ENCODE measurements at regions not wholly inside any gene's neighbourhood (a gene's known extent, or its start where the extent isn't known, plus 50 kb on each side); places are given as distances from the start of the nearest gene placed in this dataset.

DNA sequence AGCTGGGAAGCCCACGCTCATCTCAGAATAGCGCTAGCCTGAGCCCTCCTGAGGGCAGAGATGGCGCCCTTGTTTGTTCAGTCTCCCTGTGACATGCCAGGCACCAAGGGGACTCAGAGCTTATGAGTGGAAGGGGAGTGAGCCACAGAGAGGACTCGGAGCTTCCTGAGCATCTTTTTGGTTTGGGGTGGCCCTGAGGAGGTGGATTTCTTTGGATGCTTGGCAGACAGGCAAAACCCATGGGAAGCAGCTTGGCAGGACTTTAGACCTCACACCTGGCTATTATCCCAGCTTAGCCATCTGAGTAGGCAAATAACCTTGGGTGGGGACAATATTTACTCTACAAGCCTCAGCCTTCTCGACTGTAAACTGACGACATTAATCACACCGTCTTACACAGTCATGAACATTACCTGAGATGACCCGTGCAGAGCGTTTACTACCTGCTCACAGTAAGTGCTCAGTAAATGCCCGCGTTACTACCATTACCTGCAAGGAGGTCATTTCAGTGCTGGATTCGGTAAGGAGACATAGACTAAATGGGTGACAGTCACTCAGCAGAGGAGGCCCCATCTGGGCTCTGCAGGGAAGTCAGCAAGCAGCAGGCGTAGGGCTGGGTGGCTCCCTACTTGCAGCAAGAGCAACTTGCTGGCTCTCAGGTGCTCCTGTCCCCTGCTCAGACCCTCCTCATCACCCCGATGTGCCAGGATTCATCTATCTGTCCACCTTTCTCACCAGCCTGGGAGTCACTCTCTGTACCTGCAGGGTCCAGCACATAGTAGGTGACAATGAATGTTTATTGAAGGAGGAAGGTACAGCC is 54.9 kb downstream of the KLHDC7A start:
- peak in 1 of 2 donors; percentile 53 for DNase-seq (ENCODE audit: low spot score in 2 of 2)
- no peak for TF ChIP-seq POLR2A (IDR thresholded peaks at IDR 0.05)
- TF ChIP-seq, protein P1, sequence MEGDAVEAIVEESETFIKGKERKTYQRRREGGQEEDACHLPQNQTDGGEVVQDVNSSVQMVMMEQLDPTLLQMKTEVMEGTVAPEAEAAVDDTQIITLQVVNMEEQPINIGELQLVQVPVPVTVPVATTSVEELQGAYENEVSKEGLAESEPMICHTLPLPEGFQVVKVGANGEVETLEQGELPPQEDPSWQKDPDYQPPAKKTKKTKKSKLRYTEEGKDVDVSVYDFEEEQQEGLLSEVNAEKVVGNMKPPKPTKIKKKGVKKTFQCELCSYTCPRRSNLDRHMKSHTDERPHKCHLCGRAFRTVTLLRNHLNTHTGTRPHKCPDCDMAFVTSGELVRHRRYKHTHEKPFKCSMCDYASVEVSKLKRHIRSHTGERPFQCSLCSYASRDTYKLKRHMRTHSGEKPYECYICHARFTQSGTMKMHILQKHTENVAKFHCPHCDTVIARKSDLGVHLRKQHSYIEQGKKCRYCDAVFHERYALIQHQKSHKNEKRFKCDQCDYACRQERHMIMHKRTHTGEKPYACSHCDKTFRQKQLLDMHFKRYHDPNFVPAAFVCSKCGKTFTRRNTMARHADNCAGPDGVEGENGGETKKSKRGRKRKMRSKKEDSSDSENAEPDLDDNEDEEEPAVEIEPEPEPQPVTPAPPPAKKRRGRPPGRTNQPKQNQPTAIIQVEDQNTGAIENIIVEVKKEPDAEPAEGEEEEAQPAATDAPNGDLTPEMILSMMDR (IDR thresholded peaks at IDR 0.05) = no peak
- 75 to 76% methylated on average over 14 of the region's 14 CpGs for WGBS, 2 donors
- intact Hi-C loops (cut with DNase I; ENCODE audit: low total_unique reads) = no loop called here
- H3K4me3 ChIP-seq (ENCODE audit: low read depth, poor library complexity, severe bottlenecking) = no peak overlapping the region

DNA sequence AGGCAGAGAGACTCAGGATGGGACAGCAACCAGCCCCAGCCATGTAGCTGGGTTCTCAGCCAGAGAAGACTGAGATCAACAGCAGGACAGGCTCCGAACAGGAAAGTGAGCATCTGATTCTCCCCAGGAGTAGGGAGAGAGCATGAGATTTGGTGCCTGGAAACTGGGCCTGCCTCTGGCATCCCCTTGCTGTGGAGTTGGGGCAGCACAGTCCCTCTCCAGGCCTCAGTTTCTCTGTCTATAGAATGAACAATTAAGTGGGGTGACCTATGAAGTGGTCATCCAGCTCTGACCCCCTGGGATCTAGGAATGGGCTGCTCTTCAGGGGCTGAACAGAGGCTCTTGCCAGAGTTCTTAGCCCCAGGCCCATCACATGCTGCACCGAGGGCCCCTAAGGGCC is 55.6 kb downstream of the KLHDC7A start:
- TF ChIP-seq, protein P1 (IDR thresholded peaks at IDR 0.05) = no peak
- no peak for TF ChIP-seq POLR2A (IDR thresholded peaks at IDR 0.05)
- intact Hi-C loops (cut with DNase I; ENCODE audit: low total_unique reads) = no loop called here
- no peak overlapping the region for H3K4me3 ChIP-seq (ENCODE audit: low read depth, poor library complexity, severe bottlenecking)
- 81 to 83% methylated on average over 2 of the region's 2 CpGs for WGBS, 2 donors
- DNase-seq (ENCODE audit: low spot score in 2 of 2) = peak in 1 of 2 donors; percentile 40

DNA sequence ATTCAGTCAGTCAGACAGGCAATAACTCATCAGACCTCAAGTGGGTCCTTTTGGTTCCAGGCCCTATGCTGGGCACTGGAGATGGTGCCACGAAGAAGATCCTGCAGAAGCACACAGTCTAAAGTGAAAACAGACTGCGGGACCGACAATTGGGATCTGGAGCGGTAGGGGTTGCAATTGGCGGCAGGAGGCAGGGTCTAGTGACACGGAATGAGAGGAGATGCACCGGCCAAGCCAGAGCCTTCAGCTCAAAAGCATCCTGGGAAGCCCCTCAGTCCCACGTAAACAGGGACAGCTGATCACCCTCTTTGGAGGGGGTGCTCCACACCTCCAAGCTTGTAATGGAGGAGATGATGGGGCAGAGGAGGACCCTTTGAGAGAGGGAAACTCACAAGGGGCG is 56.2 kb downstream of the KLHDC7A start:
- DNase-seq (ENCODE audit: low spot score in 2 of 2) = peak in 1 of 2 donors; percentile 48
- 77 to 81% methylated on average over 9 of the region's 9 CpGs for WGBS, 2 donors
- intact Hi-C loops (cut with DNase I; ENCODE audit: low total_unique reads) = no loop called here
- TF ChIP-seq, protein P1 (IDR thresholded peaks at IDR 0.05) = no peak
- no peak for TF ChIP-seq POLR2A (IDR thresholded peaks at IDR 0.05)
- H3K4me3 ChIP-seq (ENCODE audit: low read depth, poor library complexity, severe bottlenecking) = no peak overlapping the region

DNA sequence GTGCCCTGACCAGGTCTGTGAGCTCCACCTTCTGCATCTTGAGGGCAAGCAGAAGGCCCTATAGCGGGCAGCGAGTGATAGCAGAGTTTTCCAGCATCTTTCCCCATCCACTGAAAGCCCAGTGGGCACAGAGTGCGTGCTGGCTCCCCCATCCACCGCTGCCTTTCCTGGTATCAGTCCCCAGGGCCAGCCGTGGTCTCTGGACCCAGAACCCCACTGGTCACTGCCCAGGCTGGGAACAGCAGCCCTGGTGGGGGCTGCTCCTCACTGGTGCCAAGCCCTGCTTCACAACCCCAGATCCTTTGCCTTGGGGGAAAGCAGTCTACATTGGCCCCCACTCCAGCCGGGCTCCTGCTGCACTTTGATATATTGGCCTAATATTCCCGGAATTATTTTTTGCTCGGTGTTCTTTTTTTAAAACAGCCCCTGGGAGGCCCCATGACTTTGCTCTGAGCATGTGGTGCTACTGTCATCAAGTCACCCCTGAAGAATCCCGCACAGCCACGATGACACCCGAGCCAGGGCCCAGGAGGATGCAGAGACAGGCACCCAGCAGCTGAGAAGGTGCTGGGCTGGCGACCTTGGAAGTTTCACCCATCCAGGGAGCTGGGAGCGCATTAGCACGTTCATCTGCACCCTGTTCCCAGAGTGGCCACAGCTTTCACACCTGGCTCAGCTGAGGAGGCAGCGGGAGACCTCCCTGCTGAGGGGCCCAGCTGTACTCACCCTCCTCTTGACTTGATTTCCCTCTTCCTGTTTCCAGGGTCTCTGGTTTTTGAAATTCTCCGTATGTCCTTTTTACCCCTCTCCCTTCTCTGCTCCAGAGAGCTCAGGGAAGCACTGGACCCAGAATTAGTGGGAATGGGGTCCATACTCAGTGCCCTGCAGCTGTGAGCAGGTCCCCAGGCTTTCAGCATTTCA is 56.9 kb downstream of the KLHDC7A start:
- DNase-seq (ENCODE audit: low spot score in 2 of 2) = peak in 1 of 2 donors; percentile 76
- WGBS, 2 donors = 65 to 71% methylated on average over 15 to 16 of the region's 16 CpGs
- no peak overlapping the region for H3K4me3 ChIP-seq (ENCODE audit: low read depth, poor library complexity, severe bottlenecking)
- intact Hi-C loops (cut with DNase I; ENCODE audit: low total_unique reads) = no loop called here
- TF ChIP-seq POLR2A (IDR thresholded peaks at IDR 0.05) = no peak
- TF ChIP-seq, protein P1 (IDR thresholded peaks at IDR 0.05) = no peak

DNA sequence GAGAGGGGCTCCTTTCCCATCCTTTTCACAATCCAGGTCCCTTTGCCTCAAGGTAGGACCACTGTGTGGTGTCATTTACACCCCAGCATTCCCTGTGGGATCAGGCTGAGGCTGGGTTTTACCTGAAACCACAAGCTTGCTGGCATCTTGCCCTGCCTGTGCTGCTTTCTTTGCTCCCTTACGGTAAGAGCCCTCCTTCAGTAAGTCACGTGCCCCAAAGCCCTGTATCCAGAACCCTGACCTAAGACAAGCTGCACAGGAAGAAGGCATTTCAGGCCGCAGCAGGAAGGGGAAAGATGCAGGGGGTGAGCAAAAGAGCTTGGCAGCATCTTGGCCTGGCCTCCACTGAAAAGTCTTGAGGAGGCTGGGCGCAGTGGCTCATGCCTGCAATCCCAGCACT is 58.4 kb downstream of the KLHDC7A start:
- peak in 1 of 2 donors; percentile 39 for DNase-seq (ENCODE audit: low spot score in 2 of 2)
- intact Hi-C loops (cut with DNase I; ENCODE audit: low total_unique reads) = no loop called here
- H3K4me3 ChIP-seq (ENCODE audit: low read depth, poor library complexity, severe bottlenecking) = no peak overlapping the region
- 63 to 71% methylated on average over 4 of the region's 4 CpGs for WGBS, 2 donors
- TF ChIP-seq POLR2A (IDR thresholded peaks at IDR 0.05) = no peak
- TF ChIP-seq, protein P1 (IDR thresholded peaks at IDR 0.05) = no peak
